GM19438 (cell line): ENCODE measurements at regions not wholly inside any gene's neighbourhood (a gene's known extent, or its start where the extent isn't known, plus 50 kb on each side); places are given as distances from the start of the nearest gene placed in this dataset.

ENCODE experiments used
- ATAC-seq: cut with Tn5 transposase; IDR thresholded peaks from one replicate; pipeline ENCODE4 v1.9.1; 2021; ENCODE audit warnings: low read depth; ENCODE audit not compliant: unreplicated experiment

DNA sequence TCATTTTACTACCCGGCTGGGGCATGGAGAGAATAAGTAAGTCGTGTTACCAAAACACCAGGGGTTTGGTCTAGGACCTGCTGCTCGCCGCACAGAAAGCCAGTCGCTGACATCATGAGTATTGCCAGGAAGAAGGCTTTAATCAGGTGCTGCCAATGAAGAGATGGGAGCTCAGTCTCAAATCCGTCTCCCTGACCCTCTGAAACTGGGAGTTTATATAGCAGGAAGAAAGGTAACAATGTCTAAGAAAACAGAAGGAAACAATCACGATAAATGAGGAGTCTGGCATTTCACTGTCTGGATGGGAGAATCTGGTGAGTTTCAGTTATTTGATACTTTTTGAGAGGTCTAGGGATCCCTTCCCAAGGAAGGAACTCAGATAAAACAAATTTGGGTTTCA is 437.9 kb upstream of the JARID2 start:
- no peak for ATAC-seq

DNA sequence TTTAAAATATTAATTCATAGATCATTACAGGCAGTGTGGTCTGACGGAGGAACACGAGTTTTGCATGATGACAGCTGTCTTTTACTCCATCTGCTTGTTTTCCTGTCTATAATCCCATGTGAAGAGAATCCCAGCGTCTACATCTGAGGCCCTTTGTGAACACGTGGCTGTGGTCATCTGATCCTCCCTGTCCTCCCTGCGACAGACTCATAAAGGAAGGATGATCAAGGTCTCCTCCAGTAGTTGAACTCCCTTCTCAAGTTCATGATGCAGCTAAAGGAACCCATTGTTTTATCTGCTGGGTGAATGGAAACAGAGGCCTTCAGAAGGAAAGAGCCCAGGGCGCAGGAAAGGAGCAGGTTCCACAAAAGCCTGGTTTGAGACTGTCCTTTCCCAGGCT is 435.8 kb upstream of the JARID2 start:
- ATAC-seq = no peak

GRCh38 chr6:14811775-14812428 is 434.0 kb upstream of the JARID2 start:
- no peak for ATAC-seq

- no peak for ATAC-seq
Observed at GRCh38 chr6:14814016-14814415, 431.9 kb upstream of the JARID2 start.

DNA sequence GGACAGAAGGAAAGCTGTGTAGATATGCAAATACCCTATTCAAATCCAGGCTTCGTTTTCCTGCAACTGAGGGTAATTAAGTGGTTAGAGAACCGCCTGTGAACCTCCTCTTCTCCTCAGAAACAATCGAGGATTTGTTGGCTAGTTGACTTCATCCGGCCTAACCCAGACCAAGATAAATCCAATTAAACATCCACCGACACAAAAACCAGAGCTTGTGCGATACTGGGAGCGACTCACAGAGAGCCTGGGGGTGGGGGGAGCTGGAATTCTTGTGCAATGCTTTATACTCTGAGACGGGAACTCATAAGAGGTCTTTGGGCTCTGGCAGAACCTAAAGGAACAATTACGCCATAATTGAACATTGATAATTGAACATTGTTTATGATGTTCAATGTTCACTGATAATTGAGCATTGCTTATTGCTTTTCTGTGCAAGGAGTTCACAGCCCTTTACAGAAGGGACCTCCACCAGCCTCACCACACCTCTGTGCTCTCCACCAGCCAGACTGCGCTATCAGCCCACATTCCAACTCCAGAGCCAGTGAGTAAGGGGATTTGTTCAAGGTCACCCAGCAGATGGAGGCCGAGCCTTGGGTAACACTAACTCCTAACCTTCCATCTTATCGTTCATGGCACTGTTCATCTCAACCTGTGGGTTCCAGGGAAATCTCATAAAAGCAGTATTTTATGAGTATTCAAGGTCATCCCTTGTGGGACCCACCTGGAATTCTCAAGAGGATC is 429.6 kb upstream of the JARID2 start:
- ATAC-seq = no peak

GRCh38 chr6:14817074-14817473 is 428.8 kb upstream of the JARID2 start:
- no peak for ATAC-seq

DNA sequence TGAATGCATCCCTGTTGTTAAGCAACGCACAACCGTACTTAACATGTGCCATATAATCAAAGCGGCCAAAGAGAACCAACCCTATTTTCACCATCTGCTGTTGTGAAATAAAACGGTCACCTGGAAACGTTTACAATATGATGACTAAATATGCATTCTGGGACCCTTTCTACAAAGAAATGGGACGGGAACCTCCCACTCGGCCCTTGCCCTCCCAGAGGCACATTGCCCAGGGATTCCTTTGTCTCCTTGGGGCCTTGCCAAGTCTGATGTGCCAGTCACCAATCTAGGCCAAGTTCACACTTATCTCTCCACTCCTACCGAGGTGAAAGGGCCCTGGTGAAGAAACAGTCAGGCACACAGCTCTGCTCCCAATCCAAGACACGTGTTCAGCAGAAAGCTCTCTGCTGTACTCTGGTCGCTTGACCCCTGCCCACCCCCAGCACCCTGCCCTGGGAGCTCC is 427.4 kb upstream of the JARID2 start:
- no peak for ATAC-seq

GRCh38 chr6:14819001-14819400 is 426.9 kb upstream of the JARID2 start:
- ATAC-seq = no peak

GRCh38 chr6:14819840-14820420 is 425.9 kb upstream of the JARID2 start:
- ATAC-seq = no peak

GRCh38 chr6:14822012-14822553 is 423.8 kb upstream of the JARID2 start:
- ATAC-seq = no peak

GRCh38 chr6:14822679-14823078 is 423.2 kb upstream of the JARID2 start:
- ATAC-seq = no peak

GRCh38 chr6:14824060-14824459 is 421.8 kb upstream of the JARID2 start:
- ATAC-seq = no peak

DNA sequence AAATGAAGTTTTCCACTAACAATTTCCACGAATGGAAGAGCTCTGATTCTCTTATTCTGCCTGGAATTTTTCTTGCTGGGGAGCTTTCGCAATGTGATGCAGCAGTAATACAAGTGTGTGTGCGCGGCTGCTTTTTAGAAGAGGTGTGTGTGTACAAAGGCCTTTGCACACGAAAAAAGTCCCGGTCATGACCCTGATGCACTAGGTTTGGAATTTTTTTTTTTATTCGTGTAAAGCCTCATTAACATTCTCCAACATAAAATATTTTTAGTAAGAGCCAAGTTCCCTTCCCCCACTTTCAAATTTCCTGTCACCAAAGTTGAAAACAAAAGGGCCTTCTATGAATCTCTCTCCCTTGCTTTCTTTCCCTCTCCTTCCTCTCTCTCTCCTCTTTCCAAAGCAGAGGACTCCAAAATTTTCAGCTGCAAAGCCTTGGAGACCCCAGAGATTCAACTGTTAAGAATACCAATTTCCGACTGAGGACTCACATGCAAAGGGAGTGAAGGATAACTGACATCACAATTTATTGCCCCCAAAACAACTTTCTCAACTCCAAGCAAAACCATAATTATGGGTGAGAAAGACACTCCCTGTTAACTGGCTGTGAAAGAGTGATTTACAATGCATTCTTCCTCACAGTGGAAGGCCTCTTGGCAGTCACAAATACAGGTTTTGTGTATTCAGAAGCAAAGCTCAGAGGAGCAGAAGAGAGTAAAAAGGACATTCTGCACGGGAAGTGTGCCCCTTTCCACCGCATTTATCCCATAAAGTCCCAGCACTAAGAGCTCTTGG is 421.2 kb upstream of the JARID2 start:
- no peak for ATAC-seq

GRCh38 chr6:14826456-14826855 is 419.4 kb upstream of the JARID2 start:
- ATAC-seq = no peak

DNA sequence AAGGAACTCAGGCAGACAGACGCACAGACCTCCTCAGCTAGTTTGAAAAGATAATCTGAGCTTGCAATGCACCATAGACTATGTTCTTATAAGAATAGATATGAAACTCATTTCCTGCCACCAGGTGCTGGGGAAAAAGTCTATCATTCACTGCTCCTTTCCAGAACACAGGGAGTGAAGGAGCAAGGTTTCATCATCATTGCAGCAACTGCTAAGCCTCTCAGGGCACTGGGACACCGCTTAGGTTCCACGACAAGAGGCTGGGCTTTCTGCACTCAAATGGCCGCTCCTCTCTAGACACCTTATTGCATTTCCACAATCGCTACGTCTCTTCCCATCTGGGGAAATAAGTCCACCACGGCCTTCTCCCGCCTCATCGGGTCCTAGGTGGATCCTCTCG is 418.5 kb upstream of the JARID2 start:
- no peak for ATAC-seq

DNA sequence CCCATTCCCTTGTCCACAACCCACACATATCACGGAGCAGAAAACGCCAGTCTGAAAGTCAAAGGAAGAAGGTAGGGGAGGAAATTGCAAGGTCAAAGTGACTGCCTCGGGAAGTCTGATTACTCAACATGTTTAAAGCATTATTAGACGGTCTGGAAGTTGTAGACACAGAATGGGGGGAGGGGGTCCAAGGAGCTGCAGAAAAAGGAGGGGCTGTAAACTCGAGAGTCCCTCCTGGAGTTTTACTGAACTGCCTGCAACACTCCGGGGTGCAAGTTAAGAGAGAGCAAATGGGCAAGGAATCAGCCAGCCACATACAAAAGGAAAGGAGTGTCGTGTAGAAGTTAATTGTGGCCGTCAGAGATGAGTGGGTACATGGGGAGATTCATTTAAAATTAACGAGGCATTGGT is 417.7 kb upstream of the JARID2 start:
- ATAC-seq = no peak

GRCh38 chr6:14831070-14831469 is 414.8 kb upstream of the JARID2 start:
- ATAC-seq = no peak

DNA sequence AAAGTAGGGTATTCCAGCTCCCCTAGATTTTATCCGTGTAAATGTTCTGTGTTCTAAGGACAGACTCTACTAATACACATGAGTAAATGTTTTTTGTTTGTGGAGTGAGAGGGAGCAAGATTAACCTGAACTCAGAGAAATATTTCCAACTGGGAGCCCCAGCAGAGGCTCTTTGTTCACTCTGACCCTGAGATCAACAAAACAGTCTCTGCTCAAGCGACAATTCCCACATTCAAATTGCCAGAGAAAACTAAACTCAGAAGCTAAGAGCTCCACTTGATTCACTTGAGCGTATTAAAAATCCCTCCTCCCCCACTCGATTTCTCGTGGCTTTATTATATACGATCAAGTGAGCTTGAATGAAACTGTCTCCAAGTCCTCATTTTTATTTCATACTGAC is 413.9 kb upstream of the JARID2 start:
- no peak for ATAC-seq

- no peak for ATAC-seq
Observed at GRCh38 chr6:14832427-14832826, 413.4 kb upstream of the JARID2 start.

- no peak for ATAC-seq
Observed at GRCh38 chr6:14834851-14835530, 410.9 kb upstream of the JARID2 start.
